ENCODE measurements at regions not wholly inside any gene's neighbourhood (a gene's known extent, or its start where the extent isn't known, plus 50 kb on each side); places are given as distances from the start of the nearest gene placed in this dataset.

GRCh38 chr4:114279711-114280110, 300.3 kb upstream of the ARSJ start:
- TF ChIP-seq POLR2A (IDR thresholded peaks at IDR 0.05): no peak
- TF ChIP-seq, protein P1, sequence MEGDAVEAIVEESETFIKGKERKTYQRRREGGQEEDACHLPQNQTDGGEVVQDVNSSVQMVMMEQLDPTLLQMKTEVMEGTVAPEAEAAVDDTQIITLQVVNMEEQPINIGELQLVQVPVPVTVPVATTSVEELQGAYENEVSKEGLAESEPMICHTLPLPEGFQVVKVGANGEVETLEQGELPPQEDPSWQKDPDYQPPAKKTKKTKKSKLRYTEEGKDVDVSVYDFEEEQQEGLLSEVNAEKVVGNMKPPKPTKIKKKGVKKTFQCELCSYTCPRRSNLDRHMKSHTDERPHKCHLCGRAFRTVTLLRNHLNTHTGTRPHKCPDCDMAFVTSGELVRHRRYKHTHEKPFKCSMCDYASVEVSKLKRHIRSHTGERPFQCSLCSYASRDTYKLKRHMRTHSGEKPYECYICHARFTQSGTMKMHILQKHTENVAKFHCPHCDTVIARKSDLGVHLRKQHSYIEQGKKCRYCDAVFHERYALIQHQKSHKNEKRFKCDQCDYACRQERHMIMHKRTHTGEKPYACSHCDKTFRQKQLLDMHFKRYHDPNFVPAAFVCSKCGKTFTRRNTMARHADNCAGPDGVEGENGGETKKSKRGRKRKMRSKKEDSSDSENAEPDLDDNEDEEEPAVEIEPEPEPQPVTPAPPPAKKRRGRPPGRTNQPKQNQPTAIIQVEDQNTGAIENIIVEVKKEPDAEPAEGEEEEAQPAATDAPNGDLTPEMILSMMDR (IDR thresholded peaks at IDR 0.05 in 4 of 5, conservative IDR thresholded peaks at IDR 0.05 in 1 of 5): no peak

Data from gastrocnemius medialis (tissue), 4 donors.